Activated T-helper 1 cell treated with anti-CD3 and anti-CD28 coated beads, Interleukin-2, amount 50 U/mL, for 16 hours (primary cell): ENCODE measurements at regions not wholly inside any gene's neighbourhood (a gene's known extent, or its start where the extent isn't known, plus 50 kb on each side); places are given as distances from the start of the nearest gene placed in this dataset.

Source experiments
- DNase-seq, 2 donors: peaks; one replicate each; pipeline ENCODE4 v3.0.0-alpha.2; 2020; ENCODE audit warnings: low read depth in 1 of 2, low spot score in 1 of 2

DNA sequence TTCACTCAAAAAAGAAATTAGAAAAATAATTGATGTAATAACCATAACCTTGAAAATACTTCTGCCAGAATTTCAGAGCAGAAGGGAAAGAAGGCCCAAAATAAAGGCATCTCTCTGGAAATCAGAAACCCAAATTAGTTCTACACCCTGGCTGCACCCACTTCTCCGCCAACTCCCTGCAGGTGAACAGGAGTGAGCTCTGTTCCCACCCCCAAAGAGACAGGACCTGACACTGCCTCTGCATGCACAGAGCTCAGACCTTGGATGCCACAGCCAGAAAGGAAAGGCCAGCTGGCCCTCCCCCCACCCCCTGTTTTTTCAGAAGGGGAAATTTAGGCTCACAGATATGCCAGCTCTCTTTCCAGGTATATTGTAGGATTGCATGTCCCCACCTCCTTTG is 228.2 kb downstream of the BCL11B start:
- DNase-seq: no peak

DNA sequence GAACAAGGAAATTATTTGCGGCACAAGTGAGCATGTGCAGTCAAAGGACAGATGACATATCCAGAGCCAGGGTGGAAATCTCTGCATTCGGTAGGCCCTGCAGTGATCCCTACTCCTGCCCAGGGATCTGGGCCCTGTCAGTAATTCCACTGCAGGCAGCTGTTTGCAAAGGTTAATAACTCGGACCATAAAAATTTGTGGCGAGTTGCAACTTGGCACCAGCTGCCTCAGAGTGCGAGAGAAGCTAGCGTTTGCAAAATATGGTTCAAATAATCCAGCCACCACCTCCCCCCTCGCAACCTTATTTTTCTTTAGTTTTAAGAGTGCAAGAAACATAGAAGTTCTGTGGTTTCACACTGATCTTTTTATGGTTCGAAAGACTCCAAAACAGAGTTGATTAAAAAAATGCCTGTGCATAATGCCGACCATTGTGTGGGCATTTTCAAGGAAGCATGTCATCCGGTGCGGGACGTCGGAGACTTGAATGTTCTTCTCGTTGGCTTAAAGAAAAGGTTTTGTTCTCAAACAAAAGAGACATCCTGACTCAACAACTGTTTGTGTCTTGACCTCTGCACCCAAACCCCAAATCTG is 224.5 kb downstream of the BCL11B start:
- DNase-seq: no peak

DNA sequence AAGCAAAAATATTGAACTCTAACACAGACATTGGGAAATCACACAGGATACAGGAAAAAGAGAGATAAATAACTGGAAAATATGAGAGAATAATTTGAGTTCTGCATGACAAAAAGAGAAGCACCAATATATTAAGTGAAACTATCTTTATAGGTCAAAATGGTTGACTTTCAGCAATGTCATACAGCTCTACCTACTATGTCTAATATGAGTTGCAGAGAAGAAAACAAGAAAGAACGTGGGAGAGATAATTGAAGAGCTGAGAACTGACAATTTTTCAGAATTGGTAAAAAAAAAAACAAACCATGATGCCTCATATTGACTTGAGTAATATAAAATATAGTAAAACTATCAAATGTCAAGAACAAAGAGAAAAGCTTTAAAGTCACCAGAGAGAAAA is 221.7 kb downstream of the BCL11B start:
- DNase-seq: no peak

DNA sequence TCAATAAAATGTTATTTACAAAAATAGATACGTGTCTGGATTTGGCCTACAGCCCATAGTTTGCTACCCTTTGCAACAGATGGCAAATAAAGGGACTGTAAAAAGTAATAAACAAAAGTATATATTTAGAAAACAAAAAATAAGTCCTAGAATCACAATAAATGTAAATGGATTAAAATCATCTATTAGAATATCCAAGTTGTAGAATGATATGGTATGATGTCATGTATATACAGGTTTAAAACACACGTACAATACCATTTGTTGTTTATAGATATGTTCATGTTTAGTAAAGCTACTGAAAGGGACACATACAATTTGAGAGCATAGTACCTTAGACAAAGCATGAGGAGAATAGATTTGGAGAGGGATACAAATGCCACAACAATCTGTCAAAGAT is 219.5 kb downstream of the BCL11B start:
- DNase-seq: no peak

DNA sequence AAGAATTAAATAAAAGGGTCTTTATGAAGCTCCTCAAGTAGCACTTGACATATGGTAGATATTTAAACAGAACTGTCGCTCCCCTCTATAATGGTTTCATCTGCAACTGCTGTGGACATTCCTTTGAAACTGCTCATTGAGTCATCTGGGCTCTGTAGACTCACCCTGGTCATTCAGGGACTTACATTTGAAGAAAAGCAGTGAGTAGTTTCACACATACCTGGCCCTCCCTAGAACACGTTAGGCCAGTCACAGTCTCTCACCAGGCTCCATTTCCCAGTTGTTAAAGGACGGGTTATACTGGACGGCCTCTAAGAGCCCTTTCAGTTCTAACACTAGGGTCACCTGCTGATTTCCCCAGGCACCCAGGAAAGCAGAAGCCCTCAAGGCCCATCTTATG is 217.0 kb downstream of the BCL11B start:
- DNase-seq: no peak

DNA sequence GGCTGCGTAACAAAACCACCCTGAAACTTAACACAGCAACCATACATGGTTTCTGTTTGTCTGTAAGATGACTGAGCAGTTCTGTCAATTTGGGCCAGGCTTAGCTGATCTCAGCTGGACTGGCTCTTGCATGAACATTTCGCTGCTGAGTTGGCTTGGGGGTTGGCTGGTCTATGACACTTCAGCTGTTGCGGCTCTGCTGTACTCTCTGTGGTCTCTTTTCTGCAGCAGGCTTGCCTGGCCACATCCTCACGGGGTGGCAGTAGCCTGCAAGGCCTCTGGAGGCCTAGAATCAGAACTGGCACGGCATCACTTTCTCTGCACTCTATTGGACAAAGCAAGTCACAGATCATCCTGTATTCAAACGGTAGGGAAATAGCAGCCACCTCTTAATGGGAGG is 216.2 kb downstream of the BCL11B start:
- DNase-seq: peak in 1 of 2 donors; percentile 8

DNA sequence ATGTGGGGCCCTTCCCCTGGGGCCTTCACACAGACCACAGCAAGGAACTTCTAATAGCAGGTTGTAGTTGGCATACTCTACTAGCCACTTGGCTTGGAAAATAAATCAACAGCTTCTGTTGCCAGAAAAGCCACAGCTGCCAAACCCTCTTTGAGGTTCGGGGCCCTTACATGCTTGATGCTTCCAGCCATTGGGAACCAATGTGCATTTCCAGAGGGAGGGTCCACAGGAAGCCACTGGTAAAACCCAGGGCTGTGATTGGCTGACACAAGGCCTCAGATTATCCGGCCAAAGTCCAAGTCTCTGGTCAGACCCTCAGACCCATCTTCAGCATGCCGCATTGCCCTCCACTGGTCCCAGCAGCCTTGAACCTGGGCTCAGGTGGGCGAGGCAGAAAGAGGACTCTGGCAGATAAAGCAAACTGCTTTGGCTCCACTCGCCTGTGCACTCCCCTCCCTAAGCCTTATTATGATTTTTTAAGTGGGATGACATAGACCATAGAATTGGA is 214.4 kb downstream of the BCL11B start:
- DNase-seq: no peak

DNA sequence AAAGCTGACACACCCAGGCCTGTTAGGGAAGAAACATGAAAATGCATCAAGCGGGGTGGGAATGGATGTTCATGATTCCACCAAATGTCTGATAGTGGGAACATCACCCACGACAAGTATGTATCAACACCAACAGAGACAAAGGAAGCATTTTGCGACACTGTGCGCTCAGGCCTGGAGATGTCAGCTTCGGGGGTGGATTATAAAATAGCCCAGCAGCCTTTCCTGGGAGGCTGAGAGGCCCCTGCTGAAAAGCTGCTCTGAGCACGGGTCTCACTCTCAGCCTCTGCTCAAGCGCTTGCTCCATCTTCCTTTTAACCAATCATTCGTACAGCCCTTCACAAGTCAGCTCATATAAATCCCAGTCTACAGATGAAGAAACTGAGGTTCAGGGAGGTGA is 213.5 kb downstream of the BCL11B start:
- DNase-seq: no peak

DNA sequence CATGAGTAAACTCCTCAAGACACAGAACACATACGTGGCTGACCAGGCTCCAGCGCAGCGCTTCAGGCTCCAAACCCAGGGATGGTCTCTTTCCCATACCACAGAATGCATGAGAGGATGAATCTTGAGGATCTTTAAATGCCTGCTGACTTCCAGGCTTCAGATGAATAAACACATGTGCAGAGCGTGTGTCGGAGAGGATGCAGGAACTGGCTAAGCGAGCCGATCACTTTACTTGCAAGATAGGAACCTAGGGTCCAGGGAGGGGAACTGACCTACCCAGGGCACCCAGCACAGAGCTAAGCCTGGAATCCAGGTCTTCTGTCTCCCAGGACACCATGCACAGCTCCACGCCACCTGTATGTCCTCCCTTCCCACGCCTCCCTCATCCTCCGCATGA is 209.8 kb downstream of the BCL11B start:
- no peak for DNase-seq

DNA sequence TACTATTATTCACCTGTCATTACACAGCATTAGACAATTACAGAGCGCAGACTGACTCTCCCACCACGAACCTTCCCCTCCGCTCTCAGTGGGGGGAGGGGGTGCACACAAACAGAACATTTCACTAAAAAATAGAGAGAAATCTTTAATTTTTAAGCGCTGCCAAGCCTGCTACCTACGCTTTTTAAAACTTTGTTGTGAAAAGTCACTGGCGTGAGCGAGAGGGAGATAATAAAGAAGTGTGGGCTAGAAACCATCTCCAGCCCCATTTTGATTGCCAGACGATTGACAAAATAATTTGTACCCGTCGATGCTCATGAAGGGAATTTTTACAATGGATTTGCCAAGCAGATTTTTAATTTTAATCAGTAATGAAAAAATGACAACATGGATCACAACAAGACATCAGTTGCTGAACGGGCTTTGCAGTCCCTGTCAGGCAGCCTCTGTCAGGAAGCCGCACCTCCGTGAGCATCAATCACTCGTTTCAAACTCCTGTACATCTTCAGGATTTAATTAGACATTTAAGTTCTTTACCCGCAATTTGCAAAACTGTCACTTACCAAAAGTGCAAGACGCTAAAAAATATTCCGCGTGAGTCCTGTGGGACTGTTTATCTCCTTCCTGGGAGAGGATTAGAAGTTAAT is 209.1 kb downstream of the BCL11B start:
- DNase-seq: no peak

DNA sequence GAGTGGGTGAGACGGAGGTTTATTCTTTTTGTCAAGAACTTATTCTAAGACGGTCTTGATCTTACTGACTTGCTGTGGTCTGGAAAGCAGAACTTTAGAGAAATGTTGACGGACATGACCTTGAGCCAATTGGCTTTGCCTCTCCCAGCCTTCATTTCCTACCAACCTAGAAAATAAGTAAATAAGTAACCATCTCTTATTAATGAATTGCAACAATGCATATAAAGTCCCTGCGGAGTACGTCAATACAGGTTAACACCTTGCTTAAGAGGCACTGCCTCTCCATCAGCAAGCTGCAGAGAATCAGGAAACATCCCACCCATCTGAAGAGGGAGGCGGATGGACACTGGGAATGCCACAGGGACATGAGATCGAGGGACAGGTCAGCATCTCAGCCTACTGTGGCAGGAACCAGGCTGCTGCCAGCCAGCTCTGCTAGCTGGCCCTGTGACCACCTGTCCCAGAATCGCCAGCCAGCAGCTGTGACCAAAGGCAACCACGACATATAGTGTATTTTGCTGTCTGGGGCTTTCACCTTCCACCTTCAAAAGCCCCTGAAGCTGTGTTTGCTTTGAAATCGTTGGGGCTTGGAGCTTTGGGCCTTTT is 208.3 kb downstream of the BCL11B start:
- DNase-seq: no peak

DNA sequence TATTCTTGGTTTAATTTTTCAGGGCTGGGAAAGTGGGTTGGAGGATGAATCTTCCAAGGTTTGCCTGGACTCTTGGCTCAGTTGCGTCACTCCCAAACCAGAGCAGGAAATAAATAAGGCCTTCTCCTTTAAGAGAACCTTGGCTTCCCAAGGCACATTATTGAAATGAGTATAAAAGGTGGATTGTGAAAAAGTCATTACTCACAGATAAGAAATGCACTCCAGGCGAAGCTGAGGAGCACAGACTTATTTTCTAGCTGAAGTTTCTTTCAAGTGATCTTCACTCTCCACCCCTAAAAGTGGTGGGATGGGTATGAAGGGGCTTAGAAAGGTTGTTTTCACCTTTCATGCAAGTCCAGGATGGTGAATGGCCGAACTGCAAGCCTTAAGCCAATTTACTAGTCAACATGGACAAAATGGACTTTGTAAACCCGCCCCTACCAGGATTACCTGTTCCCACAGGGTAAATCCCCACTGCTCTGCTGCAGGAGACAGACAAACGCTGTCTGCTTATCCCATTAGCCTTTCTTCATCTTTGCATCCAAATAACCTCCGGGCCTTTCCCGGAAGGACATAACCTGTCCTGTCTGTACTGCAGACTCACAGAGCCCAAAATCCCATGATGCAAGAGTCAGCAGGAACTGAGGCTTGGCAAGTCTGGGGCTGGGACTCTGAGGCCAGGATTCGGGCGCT is 207.6 kb downstream of the BCL11B start:
- DNase-seq: no peak

DNA sequence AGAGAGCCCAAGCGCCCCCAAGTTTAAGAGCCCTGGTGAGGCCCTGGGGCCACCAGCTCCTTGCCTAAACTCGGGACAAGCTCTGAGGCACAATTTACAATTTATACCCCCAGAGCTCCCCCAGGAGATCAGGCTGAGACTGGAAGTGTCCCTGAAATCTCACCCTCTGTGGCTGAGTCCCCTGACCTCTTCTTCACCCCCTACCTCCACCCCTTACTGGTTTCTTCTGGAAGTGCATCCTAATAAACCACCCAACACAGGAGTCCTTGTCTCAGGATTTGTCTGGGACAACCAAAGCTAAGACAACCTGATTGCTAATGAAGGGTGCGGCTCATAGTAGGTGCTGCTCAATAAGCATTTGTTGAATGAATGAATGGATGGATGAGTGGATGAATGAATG is 206.4 kb downstream of the BCL11B start:
- DNase-seq: no peak

DNA sequence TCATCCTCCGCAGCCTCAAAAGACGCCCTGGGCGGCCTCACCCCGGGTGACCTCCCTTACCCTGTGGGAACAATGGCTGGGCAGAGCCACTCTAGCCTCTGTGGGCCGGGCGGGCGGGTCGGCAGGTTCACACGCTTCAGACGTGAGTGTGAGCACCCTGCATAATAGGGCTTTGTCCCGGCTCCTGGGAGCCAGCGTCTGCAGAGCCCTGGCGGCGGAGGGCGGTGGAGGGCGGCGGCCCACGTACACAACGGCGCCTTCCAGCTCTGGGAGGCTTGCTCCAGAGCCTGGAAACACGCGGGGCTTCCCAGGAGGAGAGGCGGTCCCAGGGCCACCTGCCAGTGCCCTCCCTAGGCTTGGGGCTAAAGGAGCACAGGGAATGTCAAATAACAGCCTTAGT is 205.6 kb downstream of the BCL11B start:
- no peak for DNase-seq

DNA sequence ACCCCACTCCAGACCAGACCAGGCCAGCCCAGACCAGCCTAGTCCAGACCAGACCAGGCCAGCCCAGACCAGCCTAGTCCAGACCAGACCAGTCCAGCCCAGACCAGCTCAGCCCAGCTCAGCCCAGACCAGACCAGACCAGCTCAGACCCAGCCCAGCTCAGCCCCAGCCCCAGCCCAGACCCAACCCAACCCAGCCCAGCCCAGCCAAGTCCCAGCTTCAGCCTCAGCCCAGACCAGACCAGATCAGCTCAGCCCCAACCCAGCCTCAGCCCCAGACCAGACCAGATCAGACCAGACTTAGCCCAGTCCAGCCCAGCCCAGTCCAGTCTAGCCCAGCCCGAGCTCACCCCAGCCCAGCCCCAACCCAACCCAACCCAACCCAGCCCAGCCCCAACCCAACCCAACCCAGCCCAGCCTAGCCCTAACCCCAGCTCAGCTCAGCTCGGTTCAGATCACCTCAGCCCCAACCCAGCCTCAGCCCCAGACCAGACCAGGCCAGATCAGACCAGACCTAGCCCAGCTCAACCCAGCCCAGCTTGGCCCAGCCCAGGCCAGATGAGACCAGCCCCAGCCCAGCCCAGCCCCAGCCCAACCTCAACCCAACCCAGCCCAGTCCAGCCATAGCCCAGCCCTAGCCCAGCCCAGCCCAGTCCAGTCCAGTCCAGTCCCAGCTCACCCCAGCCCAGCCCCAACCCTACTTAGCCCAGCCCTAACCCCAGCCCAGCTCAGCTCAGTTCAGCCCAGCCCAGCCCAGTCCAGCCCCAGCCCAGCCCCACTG is 204.7 kb downstream of the BCL11B start:
- DNase-seq: no peak

DNA sequence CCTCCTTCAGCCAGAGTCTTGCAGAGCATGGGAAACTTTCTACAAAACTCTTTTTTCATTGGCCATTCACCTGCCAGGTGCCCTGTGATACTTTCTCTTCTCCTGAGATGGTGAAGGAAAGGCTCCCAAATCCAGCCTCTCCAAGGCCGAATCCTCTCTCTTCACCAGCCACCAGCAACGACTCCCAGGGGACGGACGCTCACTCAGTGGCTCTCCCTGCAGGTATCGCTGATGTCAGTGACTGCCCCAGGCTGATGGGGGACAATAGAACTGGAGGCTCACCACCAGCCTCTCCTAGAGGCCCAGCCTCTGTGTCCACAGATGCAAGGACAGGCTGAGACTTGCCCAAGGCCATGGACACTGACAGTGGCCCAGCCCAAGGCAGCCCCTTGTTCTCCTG is 204.1 kb downstream of the BCL11B start:
- DNase-seq: no peak

DNA sequence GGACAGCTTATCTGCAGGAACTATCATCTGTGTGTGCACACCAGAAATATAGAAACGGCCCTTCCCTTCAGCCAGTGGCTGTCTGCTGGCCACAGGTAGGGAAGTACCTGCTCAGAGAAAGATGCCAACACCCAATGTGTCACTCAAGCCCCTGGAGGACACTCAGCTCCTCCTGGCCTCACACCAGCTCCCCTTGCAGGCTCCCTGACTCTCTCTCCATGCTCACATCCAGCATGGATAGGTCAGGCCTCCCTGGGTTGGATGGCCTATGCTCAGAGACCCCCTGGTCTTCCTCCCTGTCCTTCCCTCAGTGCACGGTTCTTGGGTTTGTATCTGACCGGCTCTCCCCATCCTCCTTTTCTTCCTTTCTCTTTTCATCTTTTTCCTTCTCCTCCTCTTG is 202.1 kb downstream of the BCL11B start:
- DNase-seq: no peak

DNA sequence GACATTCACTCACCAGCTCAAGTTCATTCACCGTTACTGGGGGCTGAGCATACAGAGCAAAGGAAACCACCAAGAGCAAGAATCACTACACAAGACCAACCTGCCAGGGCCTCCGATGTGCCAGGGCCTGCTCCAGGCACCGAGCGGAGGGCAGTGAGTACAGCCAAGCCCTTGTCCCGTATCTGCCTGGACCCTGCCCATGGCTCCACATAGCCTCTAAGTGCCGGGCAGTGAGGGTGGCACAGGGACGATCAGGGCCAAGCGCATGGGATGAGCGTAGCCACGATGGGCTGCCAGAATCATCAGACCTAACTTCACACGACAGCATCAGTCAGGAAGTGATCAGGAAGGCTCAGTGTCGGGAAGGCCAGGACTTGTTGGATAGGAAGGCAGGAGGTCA is 199.6 kb downstream of the BCL11B start:
- DNase-seq: no peak

DNA sequence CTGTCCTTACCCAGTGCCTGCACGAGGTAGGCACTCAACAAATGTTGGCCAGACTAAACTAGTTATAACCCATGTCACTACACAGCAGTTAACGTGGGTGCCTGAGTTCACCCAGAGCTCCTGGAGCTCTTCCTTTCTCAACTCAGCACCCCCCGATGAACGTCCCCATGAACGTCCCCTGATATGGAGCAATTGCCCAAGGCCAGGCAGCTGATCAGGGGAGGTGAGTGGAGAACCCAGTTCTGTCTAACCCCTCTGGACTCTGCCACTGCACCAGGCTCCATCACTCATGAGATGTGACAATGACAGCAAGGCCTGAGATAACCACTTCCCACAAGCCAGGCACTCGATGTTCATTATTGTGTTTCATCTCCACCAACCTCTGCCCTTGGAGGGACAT is 199.0 kb downstream of the BCL11B start:
- DNase-seq: no peak

DNA sequence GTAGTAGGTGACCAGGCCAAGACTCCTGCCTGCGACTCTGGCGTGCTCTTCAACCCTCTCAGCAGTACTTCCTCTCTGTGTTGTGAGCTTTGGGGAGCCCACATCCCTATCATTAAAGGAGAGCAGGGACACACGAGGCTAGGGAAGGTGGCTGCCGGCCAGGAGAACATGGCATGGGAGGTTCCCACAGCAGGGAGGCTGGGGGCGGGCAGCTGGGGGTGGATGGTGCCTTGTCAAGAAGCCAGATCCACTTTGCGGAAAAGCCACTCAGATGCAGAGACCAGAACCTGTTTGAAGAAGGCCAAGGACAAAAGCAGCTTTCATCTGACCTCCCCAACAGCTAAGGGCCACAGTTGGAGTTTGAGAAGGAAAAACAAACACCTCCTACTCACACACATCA is 198.6 kb downstream of the BCL11B start:
- no peak for DNase-seq

DNA sequence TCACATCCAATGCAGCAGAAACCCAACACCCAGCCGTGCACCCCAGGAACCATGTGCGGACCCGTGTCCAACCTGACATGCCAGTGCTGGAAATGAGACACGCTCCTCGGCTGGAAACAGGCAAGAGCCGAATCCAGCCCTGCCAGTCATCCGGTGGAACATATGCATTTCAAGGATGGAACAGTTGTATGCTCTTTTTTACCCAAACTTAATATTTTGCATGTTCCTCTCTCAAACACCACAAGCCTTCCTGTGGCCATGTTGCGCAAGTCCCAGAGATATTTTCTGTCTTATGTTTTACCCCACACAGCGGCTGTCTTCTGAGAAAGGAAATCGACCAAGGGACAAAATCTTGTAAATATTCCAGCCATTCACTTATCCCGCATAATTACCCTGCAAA is 196.9 kb downstream of the BCL11B start:
- DNase-seq: no peak
